ENCODE measurements at regions not wholly inside any gene's neighbourhood (a gene's known extent, or its start where the extent isn't known, plus 50 kb on each side); places are given as distances from the start of the nearest gene placed in this dataset.
A peak's percentile ranks its signal among the peaks of the same experiment; 100 is the strongest.

DNA sequence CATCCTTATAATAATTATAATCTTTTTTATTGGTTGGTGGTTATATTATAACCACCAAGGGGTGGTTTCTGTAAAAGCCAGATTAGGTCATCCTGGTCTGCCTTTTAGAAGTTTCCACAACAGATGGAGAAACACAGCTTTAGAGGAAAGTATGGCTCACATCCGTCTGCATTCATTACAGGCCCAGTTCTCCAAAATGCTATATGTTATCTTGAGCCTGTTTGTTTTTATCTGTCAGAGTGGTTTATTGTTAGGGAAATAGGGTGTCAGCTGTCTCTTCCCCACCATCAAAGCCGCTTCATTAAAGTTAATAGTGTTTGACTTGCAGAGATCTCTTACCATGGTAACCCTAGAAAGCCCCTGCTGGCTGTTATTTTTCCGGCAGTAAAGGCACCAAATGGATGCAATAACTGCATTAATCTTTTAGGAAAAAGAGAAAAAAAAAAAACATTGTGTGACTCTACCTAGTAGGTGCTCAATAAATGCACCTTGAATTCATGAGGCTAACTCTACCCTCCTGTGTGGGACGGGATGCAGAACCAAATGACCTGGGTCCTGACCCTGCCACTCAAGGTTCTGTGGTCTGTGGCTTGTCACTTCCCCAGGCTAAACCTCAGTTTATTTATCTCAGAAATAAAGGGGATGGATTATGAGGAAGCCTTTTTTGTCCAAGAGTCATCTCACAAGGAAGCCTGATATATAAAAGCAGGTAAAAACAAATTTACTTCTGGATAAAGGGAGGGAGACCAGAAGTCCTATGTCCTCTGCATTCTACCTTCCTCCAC lies 118.3 kb downstream of the WT1 start:
- TF ChIP-seq BACH1 (IDR thresholded peaks at IDR 0.05; ENCODE audit: borderline replicate concordance) (no peak), ETV6 (conservative IDR thresholded peaks at IDR 0.05 in 1 of 2, IDR thresholded peaks at IDR 0.05 in 1 of 2; ENCODE audit: borderline replicate concordance in 1 of 2, low read depth in 1 of 2) (no peak), NR2F1 (conservative IDR thresholded peaks at IDR 0.05) (peak; percentile 68), MTA2 (IDR thresholded peaks at IDR 0.05; ENCODE audit: low read depth) (no peak), JUNB (IDR thresholded peaks at IDR 0.05) (no peak), POLR2AphosphoS2 (IDR thresholded peaks at IDR 0.05; ENCODE audit: low read depth, low read length) (no peak)
- TF ChIP-seq, protein P1, sequence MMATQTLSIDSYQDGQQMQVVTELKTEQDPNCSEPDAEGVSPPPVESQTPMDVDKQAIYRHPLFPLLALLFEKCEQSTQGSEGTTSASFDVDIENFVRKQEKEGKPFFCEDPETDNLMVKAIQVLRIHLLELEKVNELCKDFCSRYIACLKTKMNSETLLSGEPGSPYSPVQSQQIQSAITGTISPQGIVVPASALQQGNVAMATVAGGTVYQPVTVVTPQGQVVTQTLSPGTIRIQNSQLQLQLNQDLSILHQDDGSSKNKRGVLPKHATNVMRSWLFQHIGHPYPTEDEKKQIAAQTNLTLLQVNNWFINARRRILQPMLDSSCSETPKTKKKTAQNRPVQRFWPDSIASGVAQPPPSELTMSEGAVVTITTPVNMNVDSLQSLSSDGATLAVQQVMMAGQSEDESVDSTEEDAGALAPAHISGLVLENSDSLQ (IDR thresholded peaks at IDR 0.05) = peak; percentile 30; the same call in 1 of the 2 replicates
- H3K27ac ChIP-seq (ENCODE audit: control insufficient read depth, insufficient read depth) = no peak overlapping the region
- POLR2A ChIA-PET = no interaction called here
- RAD21 ChIA-PET (ENCODE audit: unreplicated experiment) = interaction anchor here (0.6 kb wide), 1 partner anchor 13 kb away, joined by 3 read pairs; no protein-coding TSS in a partner anchor
- 47% methylated on average over 4 of the region's 4 CpGs for WGBS (ENCODE audit: insufficient coverage, insufficient replicate concordance, low lambda C conversion rate, missing lambda C conversion rate)
- SMC1A ChIA-PET (ENCODE audit: uncharacterized antibody, unreplicated experiment) = interaction anchor here (1.6 kb wide), 1 partner anchor 298 kb away, joined by 4 read pairs; no protein-coding TSS in a partner anchor
- H3K36me3 ChIP-seq (ENCODE audit: control insufficient read depth in 2 of 2, insufficient read depth in 2 of 2, low read length in 1 of 2) = no peaks in the 10 kb centered on the region
- intact Hi-C loops (cut with micrococcal nuclease; ENCODE audit: unreplicated experiment) (no loop called here), in situ Hi-C loops (cut with MboI) (no loop called here)
- FAIRE-seq (no peak), DNase-seq (ENCODE audit: low read depth, low spot score) (no peak), ATAC-seq (peak; percentile 45)
- H3K4me3 ChIP-seq = no peak overlapping the region
- no peak overlapping the region for H2AFZ ChIP-seq (ENCODE audit: control insufficient read depth, low read depth, low read length)
- no peak overlapping the region for H3K9ac ChIP-seq (ENCODE audit: control insufficient read depth, insufficient read depth, low read length)
- H3K79me2 ChIP-seq (ENCODE audit: control insufficient read depth, insufficient read depth, low read length) = no peaks in the 10 kb centered on the region
- BruUV-seq (replicated peaks) = no TSS peak
- no peaks in the 10 kb centered on the region; the same call in 2 of the 3 replicates for H3K9me3 ChIP-seq (replicated peaks; ENCODE audit: control insufficient read depth, insufficient read depth, low read length)
- CTCF ChIA-PET = interaction anchor here (0.7 to 1.4 kb wide), 4 partner anchors 7 to 286 kb away, joined by 3 to 5 read pairs (median 4); no protein-coding TSS in a partner anchor
- H3K27me3 ChIP-seq (replicated peaks in 1 of 2; ENCODE audit: control insufficient read depth in 2 of 2, insufficient read depth in 2 of 2, low read length in 1 of 2) = peaks cover 0 to 4% of the 10 kb centered on the region in 2 experiments; a peak in 1 of 4 replicates
- H3K4me1 ChIP-seq (ENCODE audit: control insufficient read depth, insufficient read depth, low read length) = no peaks in the 10 kb centered on the region
- H4K20me1 ChIP-seq (ENCODE audit: control insufficient read depth, insufficient read depth) = no peaks in the 10 kb centered on the region
- no peak overlapping the region for H3K4me2 ChIP-seq (ENCODE audit: control insufficient read depth, insufficient read depth)

Data from GM12878 (cell line).